Kidney glomerular epithelial cell (primary cell): ENCODE measurements at regions not wholly inside any gene's neighbourhood (a gene's known extent, or its start where the extent isn't known, plus 50 kb on each side); places are given as distances from the start of the nearest gene placed in this dataset.
"Not testable (repeated sequence)": the region's sequence is repeated elsewhere in the genome, so short reads cannot be mapped to it uniquely, and the experiment has no call there.

Experiments used
- DNase-seq: peaks from one replicate; lab custom pipeline; 2025; lab: John Stamatoyannopoulos, UW

DNA sequence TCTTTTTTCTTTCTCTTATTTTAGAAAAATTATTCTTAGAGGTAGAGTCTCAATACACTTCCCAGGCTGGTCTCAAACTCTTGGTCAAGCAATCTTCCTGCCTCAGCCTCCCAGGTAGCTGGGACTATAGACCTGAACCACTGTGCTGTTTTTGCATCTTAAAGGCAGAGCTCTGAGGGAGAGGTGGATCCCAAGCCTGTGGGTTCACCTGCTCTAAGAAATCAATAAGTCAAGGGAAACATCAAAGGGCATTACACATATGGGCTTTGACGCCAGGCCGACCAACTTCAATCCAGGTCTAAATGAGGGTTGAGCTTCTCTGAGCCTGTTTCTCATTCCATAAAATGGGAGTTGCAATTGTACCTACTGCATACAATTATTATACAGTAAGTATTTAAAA, 223.9 kb downstream of the LY86 start:
- no peak for DNase-seq

- no peak for DNase-seq
These were observed 227.2 kb downstream of the LY86 start for GRCh38 chr6:6815732-6816131.

DNA sequence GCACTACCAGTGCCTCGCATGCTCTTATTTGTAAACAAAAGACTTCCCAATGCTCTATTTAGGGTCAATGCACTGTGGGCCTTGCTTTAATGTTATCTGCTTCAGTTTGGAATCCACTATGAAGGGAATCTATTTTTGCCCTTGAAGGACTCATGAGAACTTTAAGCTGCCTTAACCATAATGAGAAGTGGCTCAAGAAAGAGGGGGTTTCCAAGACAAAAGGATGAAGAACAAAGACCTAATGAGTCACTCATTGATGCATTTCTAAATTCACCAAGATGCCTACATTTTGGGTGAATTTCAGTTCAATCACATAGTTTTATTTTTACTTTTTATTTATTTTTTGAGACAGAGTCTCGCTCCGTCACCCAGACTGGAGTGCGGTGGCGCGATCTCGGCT, 228.2 kb downstream of the LY86 start:
- no peak for DNase-seq

DNA sequence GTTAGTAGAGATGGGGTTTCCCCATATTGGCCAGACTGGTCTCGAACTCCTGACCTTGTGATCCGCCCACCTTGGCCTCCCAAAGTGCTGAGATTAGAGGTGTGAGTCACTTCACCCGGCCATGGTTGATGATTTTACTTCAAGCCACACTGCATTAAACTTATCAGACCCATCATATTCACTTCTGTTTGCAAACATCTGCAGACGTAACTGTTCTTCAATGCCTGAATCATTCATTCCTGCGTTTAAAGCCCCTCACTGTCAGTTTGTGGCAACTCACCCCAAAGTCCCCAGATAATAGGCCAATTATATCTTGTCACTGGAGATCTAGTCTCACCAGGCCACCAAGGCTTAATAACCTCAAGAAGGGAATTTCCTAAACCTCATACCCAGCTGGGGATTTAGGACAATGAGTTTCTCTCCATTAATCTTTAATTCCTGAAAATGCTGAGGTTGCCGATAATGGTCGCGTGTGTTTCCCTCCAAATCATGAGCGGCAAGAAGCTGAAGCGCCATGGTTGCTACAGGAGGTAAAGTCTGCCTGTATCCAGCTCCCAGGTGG, 229.6 kb downstream of the LY86 start:
- peak; percentile 10 for DNase-seq

DNA sequence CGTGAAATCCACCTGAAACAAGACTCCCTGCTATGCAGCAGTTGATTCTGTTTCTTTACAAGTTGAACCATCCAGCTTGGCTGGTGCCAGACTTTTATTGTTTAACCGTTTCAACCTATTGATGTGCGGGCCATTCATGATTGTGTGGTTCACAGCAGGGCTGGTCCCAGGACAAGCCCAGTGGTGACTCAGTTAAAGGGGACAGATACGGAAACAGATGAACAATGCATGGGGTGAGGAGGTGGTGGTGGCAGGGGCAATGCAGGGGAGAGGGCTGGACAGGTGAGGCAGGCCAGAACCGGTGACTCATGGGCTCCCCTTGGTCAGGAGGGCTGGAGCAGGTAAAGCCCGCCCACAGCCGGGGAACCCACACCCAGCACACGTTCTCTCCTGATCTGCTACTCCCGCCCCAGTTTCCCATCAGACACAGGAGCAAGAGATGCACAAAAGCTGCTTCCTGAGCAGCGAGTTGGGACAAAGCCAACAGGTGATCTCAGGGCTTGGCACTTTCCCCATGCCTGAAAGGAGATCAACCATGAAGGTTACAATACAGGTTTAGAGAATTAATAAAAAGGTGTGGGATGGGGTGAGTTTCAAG, 232.2 kb downstream of the LY86 start:
- DNase-seq, result peak; percentile 64

DNA sequence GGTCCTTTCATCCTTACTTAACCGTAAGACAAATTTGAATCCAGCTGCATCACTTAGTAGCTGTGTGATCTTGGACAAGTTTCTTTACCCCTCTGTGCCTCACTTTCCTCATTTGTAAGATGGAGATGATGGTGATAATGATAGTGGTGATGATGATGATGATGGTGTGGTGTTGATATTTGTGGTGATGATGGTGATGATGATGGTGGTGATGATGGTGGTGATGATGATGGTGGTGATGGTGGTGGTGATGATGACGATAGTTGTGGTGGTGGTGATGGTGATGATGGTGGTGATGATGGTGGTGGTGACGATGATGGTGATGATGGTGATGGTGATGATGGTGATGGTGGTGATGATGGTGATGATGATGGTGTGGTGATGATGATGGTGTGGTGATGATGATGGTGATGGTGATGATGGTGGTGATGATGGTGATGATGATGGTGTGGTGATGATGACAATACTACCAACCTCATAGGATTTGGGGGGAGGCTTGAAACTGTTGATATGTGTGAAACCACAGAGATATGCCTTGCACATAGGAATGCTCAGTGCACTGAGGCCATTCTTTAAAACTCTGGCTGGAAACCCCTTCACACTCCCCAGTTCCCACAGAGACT, 233.2 kb downstream of the LY86 start:
- DNase-seq, result no peak

DNA sequence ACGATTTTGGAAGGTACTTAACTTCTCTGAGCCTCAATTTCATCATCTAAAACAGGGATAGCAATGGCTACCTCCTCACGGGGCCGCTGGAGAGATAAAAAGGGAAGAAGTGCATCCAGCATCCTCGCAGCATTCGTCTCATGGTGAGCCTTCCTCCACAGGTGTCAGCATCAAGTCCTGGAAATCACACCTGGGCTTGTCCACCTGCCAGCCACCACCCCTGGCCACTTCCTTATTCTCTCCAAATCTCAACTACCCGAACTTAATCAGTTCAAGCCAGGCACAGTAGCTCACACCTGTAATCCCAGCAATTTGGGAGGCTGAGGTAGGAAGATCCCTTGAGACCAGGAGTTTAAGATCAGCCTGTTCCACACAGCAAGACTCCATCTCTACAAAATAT, 234.5 kb downstream of the LY86 start:
- no peak for DNase-seq

DNA sequence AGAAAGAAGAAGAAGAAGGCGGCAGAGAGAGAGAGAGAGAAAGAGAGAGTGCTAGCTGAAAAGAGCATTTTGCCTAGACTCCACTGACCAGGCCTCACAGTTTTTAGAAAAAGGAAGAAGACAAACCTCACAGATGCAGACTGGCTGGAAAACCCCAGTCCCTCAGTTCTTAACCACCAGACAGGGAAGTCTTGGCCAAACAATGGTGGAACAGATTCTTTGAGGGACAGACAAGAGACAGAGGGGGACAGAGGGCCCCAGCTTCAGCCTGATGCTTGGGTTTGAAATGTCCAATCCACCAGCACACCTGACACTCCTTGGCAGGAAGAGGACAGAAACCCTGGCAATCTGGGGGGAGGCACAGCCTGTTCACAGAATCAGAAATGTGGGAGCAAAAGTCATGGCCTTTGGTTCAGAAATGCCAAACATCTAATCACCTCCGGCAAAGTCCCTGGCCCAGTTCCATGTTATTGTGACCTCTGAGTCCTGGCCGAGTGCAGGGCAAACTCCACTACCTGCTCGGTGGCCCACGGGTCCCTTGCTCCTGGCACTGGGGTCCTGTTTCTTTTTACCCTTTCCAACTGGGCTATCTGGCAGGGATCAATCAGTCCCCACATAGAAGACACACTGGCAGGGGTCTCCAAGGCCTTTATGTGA, 235.2 kb downstream of the LY86 start:
- DNase-seq, result no peak

DNA sequence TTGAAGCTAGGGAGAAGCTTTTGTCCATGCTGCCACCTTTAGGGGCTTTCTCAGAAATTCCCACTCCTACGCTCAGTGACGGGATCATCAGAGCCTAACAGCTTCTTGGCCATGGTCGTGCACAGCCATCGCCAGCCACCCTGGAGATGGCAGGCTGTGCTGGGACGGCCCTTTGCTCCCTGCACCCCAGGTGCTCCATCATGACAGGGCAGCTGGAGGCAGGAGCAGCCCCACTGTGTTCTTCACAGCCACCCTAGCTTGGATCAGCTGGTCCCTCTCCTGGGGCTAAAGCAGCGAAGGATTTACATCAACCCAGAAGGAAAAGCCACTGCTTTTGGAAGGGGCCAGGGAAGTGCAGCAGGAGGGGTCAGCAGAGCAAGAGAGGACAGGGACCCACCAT, 235.9 kb downstream of the LY86 start:
- no peak for DNase-seq

GRCh38 chr6:6825193-6825784, 236.8 kb downstream of the LY86 start:
- DNase-seq, result no peak

DNA sequence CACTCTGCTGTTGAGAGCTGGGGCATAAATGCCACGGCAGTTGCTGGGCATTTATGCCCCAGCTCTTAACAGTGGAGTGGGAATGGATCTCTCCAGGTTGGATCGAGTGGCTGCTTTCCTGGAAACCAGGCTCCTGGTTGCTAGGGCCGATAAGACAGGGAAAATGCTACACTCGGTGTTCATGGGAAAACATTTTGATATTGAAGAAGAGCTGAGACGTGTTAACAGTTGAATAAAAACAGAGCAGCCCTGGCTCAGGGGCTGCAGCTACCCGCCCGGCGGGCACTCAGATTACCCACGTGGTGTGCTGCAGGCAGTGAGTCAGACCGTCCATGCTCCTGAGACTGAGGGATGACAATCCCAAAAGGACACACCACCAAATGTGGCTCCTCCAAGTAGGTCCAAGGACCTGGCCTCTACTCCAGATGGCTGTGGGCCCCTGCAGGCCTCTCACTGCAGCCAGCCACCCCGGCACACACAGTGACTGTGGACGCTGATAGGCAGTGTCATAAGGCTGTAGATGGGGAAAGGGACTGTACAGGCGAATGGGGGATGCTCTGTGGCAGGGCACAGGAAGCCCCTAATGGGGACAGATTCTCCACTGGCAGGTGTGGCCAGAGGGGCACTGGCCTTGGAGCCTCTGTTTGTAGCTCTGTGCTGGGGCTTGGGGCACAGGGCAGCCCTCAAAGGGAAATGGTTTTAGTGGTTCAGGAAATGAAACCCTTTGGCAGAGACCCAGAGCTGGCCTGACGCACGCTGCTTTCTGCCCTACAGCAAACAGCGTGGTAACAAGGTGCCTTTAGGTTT, 237.8 kb downstream of the LY86 start:
- DNase-seq, result no peak

- DNase-seq, result no peak
These were observed 238.4 kb downstream of the LY86 start for GRCh38 chr6:6826961-6827360.

- DNase-seq, result no peak
These were observed 241.6 kb downstream of the LY86 start for GRCh38 chr6:6829872-6830685.

DNA sequence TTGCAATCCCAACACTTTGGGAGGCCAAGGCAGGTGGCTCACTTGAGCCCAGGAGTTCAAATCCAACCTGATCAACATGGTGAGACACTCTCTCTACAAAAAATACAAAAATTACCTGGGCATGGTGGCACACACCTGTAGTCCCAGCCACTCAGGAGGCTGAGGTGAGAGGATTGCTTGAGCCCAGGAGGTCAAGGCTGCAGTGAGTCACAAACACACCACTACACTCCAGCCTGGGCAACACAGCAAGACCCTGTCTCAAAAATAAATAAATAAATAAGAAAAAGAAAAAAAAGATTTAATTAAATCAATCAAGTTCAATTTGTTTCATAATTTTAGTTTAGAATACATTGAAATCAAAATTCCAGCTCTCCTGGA, 242.2 kb downstream of the LY86 start:
- not testable (repeated sequence) for DNase-seq

DNA sequence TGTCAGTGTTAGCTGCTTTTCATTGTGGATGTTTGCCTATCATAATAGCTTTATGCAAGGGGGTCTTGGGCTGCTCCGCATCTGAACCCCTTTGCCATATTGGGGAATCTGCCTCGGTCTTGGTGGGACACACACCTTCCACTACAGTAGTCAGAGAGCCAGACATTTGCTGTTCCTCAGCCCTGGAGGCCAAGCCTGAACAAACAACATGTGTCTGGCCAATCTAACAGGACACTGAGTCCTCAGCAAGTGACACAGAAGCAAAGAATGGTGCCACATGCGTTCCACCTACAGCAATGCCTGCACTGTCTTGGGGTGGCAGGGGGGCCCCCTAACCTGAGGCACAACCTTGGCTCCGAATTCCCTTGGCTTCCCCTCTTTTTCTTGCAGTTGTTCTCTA, 243.9 kb downstream of the LY86 start:
- DNase-seq, result no peak

DNA sequence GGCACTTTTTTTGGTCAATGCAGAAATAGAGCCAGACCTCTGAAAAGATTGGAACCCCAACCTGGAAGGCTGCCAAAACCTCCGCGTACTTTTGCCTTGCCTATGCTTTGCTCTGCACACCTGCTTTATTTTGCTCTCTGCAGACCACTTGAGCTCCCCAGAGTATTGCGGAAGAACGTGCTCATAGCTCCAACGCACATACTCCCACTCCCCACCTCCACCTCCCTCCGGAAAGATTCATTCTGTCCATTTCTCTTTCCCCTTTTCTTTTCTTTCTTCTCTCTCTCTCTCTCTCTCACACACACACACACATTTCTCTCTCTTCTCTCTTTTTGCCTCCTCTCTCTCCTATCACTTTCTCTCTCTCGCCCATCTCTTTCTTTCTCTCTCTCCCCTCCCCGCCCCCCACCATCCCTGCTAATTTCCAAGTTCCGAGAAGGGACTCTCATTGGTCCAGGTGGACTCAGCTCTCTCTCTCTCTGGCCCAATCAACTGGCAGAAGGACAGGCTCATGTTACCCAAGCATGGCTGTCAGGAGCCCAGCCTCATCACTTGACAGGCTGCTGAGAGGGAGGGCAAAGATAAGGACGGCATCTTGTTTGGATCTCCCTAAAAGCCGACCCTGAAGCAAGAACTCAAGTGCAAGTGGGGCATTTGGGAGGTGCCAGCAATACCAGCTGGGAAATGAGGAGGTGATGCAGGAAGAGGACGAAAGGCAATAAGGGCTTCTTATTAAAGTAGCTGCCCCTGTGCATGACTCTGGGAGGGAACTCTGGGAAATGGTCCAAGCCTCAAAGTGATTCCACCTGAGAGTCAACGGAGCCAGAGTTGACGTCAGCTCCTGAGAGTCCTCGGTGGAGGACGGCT, 246.1 kb downstream of the LY86 start:
- no peak for DNase-seq

- no peak for DNase-seq
These were observed 246.6 kb downstream of the LY86 start for GRCh38 chr6:6835223-6835503.

GRCh38 chr6:6836609-6837406, 248.3 kb downstream of the LY86 start:
- no peak for DNase-seq

DNA sequence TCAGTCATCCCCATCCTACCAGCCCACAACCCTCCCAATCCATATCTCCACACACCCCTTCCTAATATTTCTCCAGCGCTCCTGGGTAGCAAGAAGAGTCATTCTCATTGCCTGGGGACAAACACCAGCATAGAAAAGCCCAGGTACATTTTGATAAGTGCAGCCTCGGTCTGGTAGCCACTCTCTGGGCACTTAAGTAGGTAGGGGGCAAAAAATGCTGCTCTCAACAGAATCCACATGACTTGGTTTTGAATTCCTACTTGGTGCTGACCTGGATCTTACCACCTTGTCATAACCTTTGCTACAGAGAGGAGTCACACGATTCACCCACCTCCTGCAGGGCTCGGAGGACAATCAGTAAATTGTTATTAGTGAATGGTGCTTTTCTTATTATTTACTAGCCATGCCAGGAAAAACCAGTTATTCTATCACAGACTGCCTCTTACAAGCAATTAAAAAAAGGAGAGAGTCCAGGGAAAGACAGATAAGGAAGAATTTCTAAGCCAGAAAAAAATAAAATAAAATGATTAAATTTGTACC, 249.1 kb downstream of the LY86 start:
- no peak for DNase-seq
